ENCODE measurements at regions not wholly inside any gene's neighbourhood (a gene's known extent, or its start where the extent isn't known, plus 50 kb on each side); places are given as distances from the start of the nearest gene placed in this dataset.

DNA sequence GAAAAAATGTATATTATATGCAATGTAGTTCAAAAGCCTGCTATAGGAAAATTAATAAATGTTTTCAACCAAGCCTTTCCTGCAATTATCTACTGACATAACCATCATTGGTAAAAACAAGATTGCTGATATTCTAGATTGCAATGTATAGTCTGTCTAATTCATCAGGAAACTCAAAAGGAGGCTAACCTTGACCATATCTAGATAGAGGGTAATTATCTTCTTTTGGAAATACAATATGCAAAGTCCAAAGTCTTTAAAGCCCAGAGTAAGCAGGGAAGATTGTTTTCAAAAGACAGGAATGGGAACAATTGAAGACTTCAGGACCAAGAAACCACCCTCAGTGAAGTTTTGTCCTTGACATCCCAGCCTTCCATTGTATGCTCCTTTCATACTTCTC, 123.1 kb upstream of the GLRA2 start:
- H3K9me3 ChIP-seq (ENCODE audit: low read length): no peaks in the 10 kb centered on the region
- H2AFZ ChIP-seq (ENCODE audit: low read length): no peak overlapping the region
- H3F3A ChIP-seq (ENCODE audit: insufficient read depth, low read length): no peaks in the 10 kb centered on the region
- no peaks in the 10 kb centered on the region for H3K4me1 ChIP-seq (ENCODE audit: insufficient read depth, low read length, severe bottlenecking)
- H3K27me3 ChIP-seq (ENCODE audit: insufficient read depth, low read length): no peaks in the 10 kb centered on the region
- H3K4me2 ChIP-seq (ENCODE audit: low read length): no peak overlapping the region
- no peaks in the 10 kb centered on the region for H3K9me2 ChIP-seq (ENCODE audit: low read depth, low read length)
- no peaks in the 10 kb centered on the region for H4K20me1 ChIP-seq (ENCODE audit: insufficient read depth, low read length)
- no peak overlapping the region for H3K27ac ChIP-seq (ENCODE audit: low read depth, low read length, poor library complexity, severe bottlenecking)
- H3K4me3 ChIP-seq (ENCODE audit: low read depth, low read length, poor library complexity, severe bottlenecking): no peak overlapping the region
- H3K9ac ChIP-seq (ENCODE audit: low read length): no peak overlapping the region
- TF ChIP-seq, protein P1, sequence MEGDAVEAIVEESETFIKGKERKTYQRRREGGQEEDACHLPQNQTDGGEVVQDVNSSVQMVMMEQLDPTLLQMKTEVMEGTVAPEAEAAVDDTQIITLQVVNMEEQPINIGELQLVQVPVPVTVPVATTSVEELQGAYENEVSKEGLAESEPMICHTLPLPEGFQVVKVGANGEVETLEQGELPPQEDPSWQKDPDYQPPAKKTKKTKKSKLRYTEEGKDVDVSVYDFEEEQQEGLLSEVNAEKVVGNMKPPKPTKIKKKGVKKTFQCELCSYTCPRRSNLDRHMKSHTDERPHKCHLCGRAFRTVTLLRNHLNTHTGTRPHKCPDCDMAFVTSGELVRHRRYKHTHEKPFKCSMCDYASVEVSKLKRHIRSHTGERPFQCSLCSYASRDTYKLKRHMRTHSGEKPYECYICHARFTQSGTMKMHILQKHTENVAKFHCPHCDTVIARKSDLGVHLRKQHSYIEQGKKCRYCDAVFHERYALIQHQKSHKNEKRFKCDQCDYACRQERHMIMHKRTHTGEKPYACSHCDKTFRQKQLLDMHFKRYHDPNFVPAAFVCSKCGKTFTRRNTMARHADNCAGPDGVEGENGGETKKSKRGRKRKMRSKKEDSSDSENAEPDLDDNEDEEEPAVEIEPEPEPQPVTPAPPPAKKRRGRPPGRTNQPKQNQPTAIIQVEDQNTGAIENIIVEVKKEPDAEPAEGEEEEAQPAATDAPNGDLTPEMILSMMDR (IDR thresholded peaks at IDR 0.05; ENCODE audit: low read length): no peak
- TF ChIP-seq EZH2 (IDR thresholded peaks at IDR 0.05; ENCODE audit: borderline replicate concordance, low read length): no peak
- no peaks in the 10 kb centered on the region for H3K79me2 ChIP-seq (ENCODE audit: insufficient read depth, low read length)
- H3K36me3 ChIP-seq (ENCODE audit: insufficient read depth, low read length): no peaks in the 10 kb centered on the region

DNA sequence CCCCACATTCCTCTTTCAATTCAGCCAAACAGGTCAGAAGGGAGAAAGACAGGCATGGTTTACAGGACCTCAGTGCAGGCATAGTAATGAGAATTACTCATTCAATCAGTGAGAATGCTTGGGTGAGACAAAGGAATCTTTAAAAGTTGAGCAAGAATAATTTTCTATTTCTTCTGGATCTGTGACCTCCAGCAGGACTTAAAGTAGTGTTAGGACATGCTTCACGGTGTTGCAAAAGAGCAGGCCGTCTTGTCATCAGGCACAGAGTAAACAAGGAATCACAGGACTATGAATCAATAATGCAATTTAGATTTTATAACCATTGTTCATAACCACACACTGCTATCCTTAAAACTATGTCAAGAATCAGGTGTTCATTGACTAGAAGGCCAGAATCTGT, 130.6 kb upstream of the GLRA2 start:
- Histone ChIP-seq H3F3A (ENCODE audit: insufficient read depth, low read length) (no peaks in the 10 kb centered on the region), H3K4me1 (ENCODE audit: insufficient read depth, low read length, severe bottlenecking) (no peaks in the 10 kb centered on the region), H3K9me2 (ENCODE audit: low read depth, low read length) (no peaks in the 10 kb centered on the region), H3K27me3 (ENCODE audit: insufficient read depth, low read length) (no peaks in the 10 kb centered on the region), H3K9ac (ENCODE audit: low read length) (no peak overlapping the region), H3K4me3 (ENCODE audit: low read depth, low read length, poor library complexity, severe bottlenecking) (no peak overlapping the region), H4K20me1 (ENCODE audit: insufficient read depth, low read length) (no peaks in the 10 kb centered on the region), H3K79me2 (ENCODE audit: insufficient read depth, low read length) (no peaks in the 10 kb centered on the region), H3K4me2 (ENCODE audit: low read length) (no peak overlapping the region), H3K27ac (ENCODE audit: low read depth, low read length, poor library complexity, severe bottlenecking) (no peak overlapping the region), H3K36me3 (ENCODE audit: insufficient read depth, low read length) (no peaks in the 10 kb centered on the region), H3K9me3 (ENCODE audit: low read length) (no peaks in the 10 kb centered on the region), H2AFZ (ENCODE audit: low read length) (no peak overlapping the region)
- no peak for TF ChIP-seq EZH2 (IDR thresholded peaks at IDR 0.05; ENCODE audit: borderline replicate concordance, low read length)
- TF ChIP-seq, protein P1 (IDR thresholded peaks at IDR 0.05; ENCODE audit: low read length): no peak

DNA sequence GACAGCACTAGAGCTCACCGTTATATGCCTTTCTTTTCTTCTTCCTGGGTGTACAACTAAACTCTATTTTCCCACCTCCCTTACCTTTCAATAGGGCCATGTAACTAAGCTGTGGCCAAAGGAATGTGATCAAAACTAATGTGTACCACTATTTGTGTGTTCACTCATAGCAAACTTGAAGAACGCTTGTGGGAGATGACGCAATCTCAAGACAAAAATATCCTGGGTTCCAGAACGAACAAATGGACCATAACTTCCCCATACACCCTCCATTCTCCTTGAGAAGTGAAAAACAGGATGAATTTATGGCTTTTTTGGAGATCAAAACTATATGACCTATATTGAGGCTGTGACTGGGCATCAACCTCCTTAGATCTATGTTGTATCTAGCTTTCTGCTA, 139.7 kb upstream of the GLRA2 start:
- Histone ChIP-seq H3K27ac (ENCODE audit: low read depth, low read length, poor library complexity, severe bottlenecking) (no peak overlapping the region), H3K4me1 (ENCODE audit: insufficient read depth, low read length, severe bottlenecking) (no peaks in the 10 kb centered on the region), H3K9ac (ENCODE audit: low read length) (no peak overlapping the region), H3K4me2 (ENCODE audit: low read length) (no peak overlapping the region), H3K79me2 (ENCODE audit: insufficient read depth, low read length) (no peaks in the 10 kb centered on the region), H3K9me2 (ENCODE audit: low read depth, low read length) (no peaks in the 10 kb centered on the region), H4K20me1 (ENCODE audit: insufficient read depth, low read length) (no peaks in the 10 kb centered on the region), H3K36me3 (ENCODE audit: insufficient read depth, low read length) (no peaks in the 10 kb centered on the region), H2AFZ (ENCODE audit: low read length) (no peak overlapping the region), H3K27me3 (ENCODE audit: insufficient read depth, low read length) (no peaks in the 10 kb centered on the region), H3K9me3 (ENCODE audit: low read length) (no peaks in the 10 kb centered on the region), H3F3A (ENCODE audit: insufficient read depth, low read length) (no peaks in the 10 kb centered on the region), H3K4me3 (ENCODE audit: low read depth, low read length, poor library complexity, severe bottlenecking) (no peak overlapping the region)
- no peak for TF ChIP-seq EZH2 (IDR thresholded peaks at IDR 0.05; ENCODE audit: borderline replicate concordance, low read length)
- TF ChIP-seq, protein P1 (IDR thresholded peaks at IDR 0.05; ENCODE audit: low read length): no peak
